ENCODE measurements at regions not wholly inside any gene's neighbourhood (a gene's known extent, or its start where the extent isn't known, plus 50 kb on each side); places are given as distances from the start of the nearest gene placed in this dataset.
A peak's percentile ranks its signal among the peaks of the same experiment; 100 is the strongest.

DNA sequence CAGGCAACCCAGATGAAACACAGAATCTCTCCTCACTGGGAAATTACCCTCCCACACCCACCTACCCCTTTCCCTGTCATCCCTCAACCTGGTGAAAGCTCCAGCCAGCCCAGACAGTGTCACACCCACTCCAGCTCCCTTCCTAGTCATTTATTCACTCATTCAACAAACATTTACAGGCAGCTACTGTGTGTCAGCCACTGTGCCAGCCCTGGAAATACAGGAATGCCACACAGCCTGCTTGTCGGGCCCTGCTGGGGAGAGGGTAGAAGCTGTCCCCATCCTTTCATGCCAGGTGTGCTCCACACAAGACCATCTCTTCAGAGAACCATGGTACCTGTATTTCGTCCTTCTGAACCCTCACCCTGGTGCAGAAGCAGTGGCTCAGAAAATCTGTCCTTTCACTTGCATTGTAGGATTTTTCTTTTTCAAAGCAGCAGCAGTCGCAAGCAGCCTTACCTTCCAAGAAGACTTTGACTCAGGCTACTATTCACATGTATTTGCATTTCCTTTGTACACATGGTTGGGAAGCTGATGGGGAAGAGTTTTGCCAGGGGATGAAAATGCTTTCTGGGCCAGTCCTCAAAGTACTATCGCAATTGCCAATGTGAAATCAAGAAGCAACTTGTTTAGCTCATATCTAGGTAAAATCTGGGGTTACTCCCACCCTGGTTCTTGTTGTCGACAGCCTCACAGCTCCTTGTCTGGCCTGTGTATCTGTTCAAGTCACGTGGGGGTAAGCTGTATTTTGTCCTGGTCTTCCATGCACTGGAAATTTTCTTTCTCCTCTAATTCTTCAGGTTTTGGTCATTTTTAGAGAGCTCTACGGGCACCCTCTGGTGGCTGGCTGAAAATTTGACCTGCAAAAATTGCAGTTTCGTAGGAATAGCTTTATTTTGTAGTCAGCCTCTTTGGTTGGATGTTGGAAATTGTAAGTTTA lies 147.4 kb upstream of the EGLN3 start:
- TF ChIP-seq, protein P1, sequence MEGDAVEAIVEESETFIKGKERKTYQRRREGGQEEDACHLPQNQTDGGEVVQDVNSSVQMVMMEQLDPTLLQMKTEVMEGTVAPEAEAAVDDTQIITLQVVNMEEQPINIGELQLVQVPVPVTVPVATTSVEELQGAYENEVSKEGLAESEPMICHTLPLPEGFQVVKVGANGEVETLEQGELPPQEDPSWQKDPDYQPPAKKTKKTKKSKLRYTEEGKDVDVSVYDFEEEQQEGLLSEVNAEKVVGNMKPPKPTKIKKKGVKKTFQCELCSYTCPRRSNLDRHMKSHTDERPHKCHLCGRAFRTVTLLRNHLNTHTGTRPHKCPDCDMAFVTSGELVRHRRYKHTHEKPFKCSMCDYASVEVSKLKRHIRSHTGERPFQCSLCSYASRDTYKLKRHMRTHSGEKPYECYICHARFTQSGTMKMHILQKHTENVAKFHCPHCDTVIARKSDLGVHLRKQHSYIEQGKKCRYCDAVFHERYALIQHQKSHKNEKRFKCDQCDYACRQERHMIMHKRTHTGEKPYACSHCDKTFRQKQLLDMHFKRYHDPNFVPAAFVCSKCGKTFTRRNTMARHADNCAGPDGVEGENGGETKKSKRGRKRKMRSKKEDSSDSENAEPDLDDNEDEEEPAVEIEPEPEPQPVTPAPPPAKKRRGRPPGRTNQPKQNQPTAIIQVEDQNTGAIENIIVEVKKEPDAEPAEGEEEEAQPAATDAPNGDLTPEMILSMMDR (IDR thresholded peaks at IDR 0.05; ENCODE audit: low read depth, low read length, poor library complexity, severe bottlenecking): peak; percentile 48
- no peak for TF ChIP-seq EZH2phosphoT487 (IDR thresholded peaks at IDR 0.05; ENCODE audit: borderline replicate concordance, low read length)
